GM23338 (cell line): ENCODE measurements at regions not wholly inside any gene's neighbourhood (a gene's known extent, or its start where the extent isn't known, plus 50 kb on each side); places are given as distances from the start of the nearest gene placed in this dataset.

Experiments
- ATAC-seq: fragments of 200-7000 bp; cut with Tn5 transposase; 3 replicates; pipeline ENCODE4 v1.9.1; 2020
- DNase-seq: peaks from one replicate; pipeline ENCODE4 v3.0.0-alpha.2; 2015; ENCODE audit warnings: low spot score
- H2AFZ ChIP-seq: fragments of 200-600 bp; sonication (generic); 2 replicates; pipeline ENCODE4 v1.8.0; 2016; ENCODE audit warnings: antibody characterized with exemption, mild to moderate bottlenecking, moderate library complexity
- H3F3A ChIP-seq: fragments of 200-600 bp; sonication (generic); replicated peaks from 2 replicates; pipeline ENCODE4 v1.8.0; 2017; ENCODE audit warnings: antibody characterized with exemption, mixed run types, low read depth
- H3K27ac ChIP-seq: fragments of 200-600 bp; sonication (generic); 2 replicates; pipeline ENCODE4 v1.6.1; 2016; ENCODE audit warnings: low read depth
- H3K27me3 ChIP-seq: fragments of 200-600 bp; sonication (generic); 2 replicates; pipeline ENCODE4 v1.8.0; 2016; ENCODE audit warnings: mild to moderate bottlenecking, mixed run types, moderate library complexity; ENCODE audit not compliant: insufficient read depth
- H3K36me3 ChIP-seq: fragments of 200-600 bp; sonication (generic); 2 replicates; pipeline ENCODE4 v1.8.0; 2016; ENCODE audit warnings: mild to moderate bottlenecking; ENCODE audit not compliant: insufficient read depth
- H3K4me1 ChIP-seq: fragments of 200-600 bp; sonication (generic); 2 replicates; pipeline ENCODE4 v1.8.0; 2016; ENCODE audit warnings: mild to moderate bottlenecking, moderate library complexity; ENCODE audit not compliant: insufficient read depth
- H3K4me2 ChIP-seq: fragments of 200-600 bp; sonication (generic); 2 replicates; pipeline ENCODE4 v1.7.1; 2017; ENCODE audit warnings: mixed run types
- H3K4me3 ChIP-seq: fragments of 200-600 bp; sonication (generic); 2 replicates; pipeline ENCODE4 v1.6.1; 2016; ENCODE audit warnings: mixed run types
- H3K79me2 ChIP-seq: fragments of 200-600 bp; sonication (generic); replicated peaks from 2 replicates; pipeline ENCODE4 v1.8.0; 2017; ENCODE audit warnings: mild to moderate bottlenecking; ENCODE audit not compliant: insufficient read depth
- H3K9me2 ChIP-seq: fragments of 200-600 bp; sonication (generic); 2 replicates; pipeline ENCODE4 v1.8.0; 2017; ENCODE audit not compliant: insufficient read depth
- H4K20me1 ChIP-seq: fragments of 200-600 bp; sonication (generic); replicated peaks from 2 replicates; pipeline ENCODE4 v1.8.0; 2017; ENCODE audit warnings: mild to moderate bottlenecking; ENCODE audit not compliant: insufficient read depth
- H3K27ac Mint-ChIP-seq: 2 replicates; pipeline ENCODE4 v1.8.0; 2020; ENCODE audit warnings: inconsistent platforms, mild to moderate bottlenecking, moderate library complexity, mixed read lengths
- H3K27me3 Mint-ChIP-seq: 3 replicates; pipeline ENCODE4 v1.8.0; 2022; ENCODE audit warnings: low read depth, mild to moderate bottlenecking, moderate library complexity, mixed read lengths, inconsistent platforms; ENCODE audit not compliant: insufficient read depth, poor library complexity
- H3K36me3 Mint-ChIP-seq: 3 replicates; pipeline ENCODE4 v1.8.0; 2021; ENCODE audit warnings: low read depth, mild to moderate bottlenecking, inconsistent platforms, moderate library complexity, mixed read lengths
- H3K4me1 Mint-ChIP-seq: 3 replicates; pipeline ENCODE4 v1.8.0; 2020; ENCODE audit warnings: mild to moderate bottlenecking, inconsistent platforms, mixed read lengths
- H3K4me3 Mint-ChIP-seq: 3 replicates; pipeline ENCODE4 v1.8.0; 2021; ENCODE audit warnings: moderate library complexity, mild to moderate bottlenecking, inconsistent platforms, mixed read lengths
- H3K9me3 Mint-ChIP-seq: 3 replicates; pipeline ENCODE4 v1.8.0; 2020; ENCODE audit warnings: moderate library complexity, mild to moderate bottlenecking, inconsistent platforms, mixed read lengths
- CREB1 ChIP-seq: fragments of 250-450 bp; sonication (Bioruptor Pico); IDR thresholded peaks from 2 replicates; pipeline ENCODE4 v1.5.0; 2020; ENCODE audit warnings: low read depth, mild to moderate bottlenecking, moderate library complexity
- CTCF ChIP-seq, 2 experiments: fragments of 200-600 bp in 1 of 2; sonication (generic) in 1 of 2; conservative IDR thresholded peaks; 2 replicates each; pipeline versions ENCODE4 v1.5.1 to v1.6.1; 2016 to 2017; ENCODE audit warnings: antibody characterized with exemption in 2 of 2, low read depth in 2 of 2, mild to moderate bottlenecking in 2 of 2, moderate library complexity in 1 of 2
- ETS1 ChIP-seq: IDR thresholded peaks from 2 replicates; pipeline ENCODE4 v1.6.1; 2016; ENCODE audit warnings: antibody characterized with exemption
- EZH2phosphoT487 ChIP-seq: fragments of 200-600 bp; sonication (generic); IDR thresholded peaks from one replicate; pipeline ENCODE4 v1.8.1; 2018; ENCODE audit warnings: antibody characterized with exemption; ENCODE audit not compliant: unreplicated experiment
- JUNB ChIP-seq: IDR thresholded peaks from one replicate; pipeline ENCODE4 v1.6.1; 2016; ENCODE audit warnings: antibody characterized with exemption; ENCODE audit not compliant: unreplicated experiment
- NANOG ChIP-seq: IDR thresholded peaks from 2 replicates; pipeline ENCODE4 v1.6.1; 2016; ENCODE audit warnings: antibody characterized with exemption, borderline replicate concordance
- POLR2AphosphoS5 ChIP-seq: IDR thresholded peaks from 2 replicates; pipeline ENCODE4 v1.6.1; 2016; ENCODE audit warnings: antibody characterized with exemption, low read depth
- REST ChIP-seq: IDR thresholded peaks from one replicate; pipeline ENCODE4 v1.6.1; 2018; ENCODE audit warnings: antibody characterized with exemption; ENCODE audit not compliant: unreplicated experiment
- STAT1 ChIP-seq: IDR thresholded peaks from one replicate; pipeline ENCODE4 v1.6.1; 2016; ENCODE audit warnings: antibody characterized with exemption; ENCODE audit not compliant: unreplicated experiment
- ZNF114 ChIP-seq: fragments of 250-450 bp; sonication (Bioruptor Pico); IDR thresholded peaks from 2 replicates; pipeline ENCODE4 v1.5.0; 2020; ENCODE audit warnings: mild to moderate bottlenecking, moderate library complexity
- ZNF331 ChIP-seq: fragments of 250-450 bp; sonication (Bioruptor Pico); IDR thresholded peaks from 2 replicates; pipeline ENCODE4 v1.5.0; 2020; ENCODE audit warnings: low read depth, mild to moderate bottlenecking, moderate library complexity

- Histone ChIP-seq H3K4me2 (no peak overlapping the region), H4K20me1 (no peaks in the 10 kb centered on the region), H3K4me1 (peaks cover 4% of the 10 kb centered on the region; the same call in 1 of the 2 replicates), H3K36me3 (no peaks in the 10 kb centered on the region), H2AFZ (no peak overlapping the region), H3K27ac (no peak overlapping the region), H3K9me2 (peaks cover 4% of the 10 kb centered on the region; the same call in 1 of the 2 replicates), H3K27me3 (no peaks in the 10 kb centered on the region), H3K4me3 (no peak overlapping the region), H3F3A (no peaks in the 10 kb centered on the region), H3K79me2 (no peaks in the 10 kb centered on the region)
- Mint-ChIP-seq H3K27ac (no peak overlapping the region), H3K27me3 (no peaks in the 10 kb centered on the region), H3K9me3 (no peaks in the 10 kb centered on the region), H3K36me3 (no peaks in the 10 kb centered on the region; the same call in 2 of the 3 replicates), H3K4me1 (no peaks in the 10 kb centered on the region), H3K4me3 (no peak overlapping the region)
- no peak for DNase-seq
- no peak for TF ChIP-seq EZH2phosphoT487
- no peak for TF ChIP-seq ZNF331 (CRISPR knock-in tag)
- no peak for TF ChIP-seq JUNB
- no peak for TF ChIP-seq POLR2AphosphoS5
- TF ChIP-seq CTCF (conservative IDR thresholded peaks at IDR 0.05; ENCODE audit: low read depth in 2 of 2): no peak
- TF ChIP-seq STAT1: no peak
- TF ChIP-seq NANOG: no peak
- no peak for TF ChIP-seq CREB1 (CRISPR knock-in tag)
- TF ChIP-seq REST: no peak
- no peak for TF ChIP-seq ZNF114 (CRISPR knock-in tag)
- TF ChIP-seq ETS1: no peak
- no peak for ATAC-seq
Measured at GRCh38 chr11:24157316-24157715, 339.5 kb upstream of the LUZP2 start.
